WTC11 (cell line): ENCODE measurements at regions not wholly inside any gene's neighbourhood (a gene's known extent, or its start where the extent isn't known, plus 50 kb on each side); places are given as distances from the start of the nearest gene placed in this dataset.

Experiments used
- CTCF ChIP-seq: fragments of 200-600 bp; IDR thresholded peaks from 2 replicates; pipeline ENCODE4 v1.8.0; 2022; ENCODE audit warnings: antibody characterized with exemption
- ELF4 ChIP-seq: sonication (generic); formaldehyde crosslinking; IDR thresholded peaks from 2 replicates; pipeline ENCODE4 v1.8.1; 2022; ENCODE audit warnings: low read depth, mild to moderate bottlenecking, moderate library complexity, missing genetic modification reagents
- ESRRA ChIP-seq: sonication (generic); formaldehyde crosslinking; IDR thresholded peaks from 2 replicates; pipeline ENCODE4 v1.8.1; 2022; ENCODE audit warnings: mild to moderate bottlenecking, missing genetic modification reagents, borderline replicate concordance
- GRHL2 ChIP-seq: fragments of 250-450 bp; sonication (Bioruptor Pico); IDR thresholded peaks from 2 replicates; pipeline ENCODE4 v1.8.0; 2022; ENCODE audit warnings: mild to moderate bottlenecking, moderate library complexity; ENCODE audit not compliant: insufficient replicate concordance, severe bottlenecking
- JUN ChIP-seq: sonication (generic); formaldehyde crosslinking; IDR thresholded peaks from 2 replicates; pipeline ENCODE4 v1.8.0; 2023; ENCODE audit warnings: mild to moderate bottlenecking, missing genetic modification reagents
- ZNF671 ChIP-seq: fragments of 250-450 bp; sonication (Bioruptor Pico); IDR thresholded peaks from 2 replicates; pipeline ENCODE4 v1.8.0; 2021; ENCODE audit warnings: mild to moderate bottlenecking
- TF ChIP-seq, protein P1 (sequence below): sonication (generic); formaldehyde crosslinking; IDR thresholded peaks from 2 replicates; pipeline ENCODE4 v1.8.0; 2022; ENCODE audit warnings: missing genetic modification reagents
- TF ChIP-seq, protein P2 (sequence below): sonication (generic); formaldehyde crosslinking; IDR thresholded peaks from 2 replicates; pipeline ENCODE4 v1.8.1; 2023; ENCODE audit warnings: mild to moderate bottlenecking, missing genetic modification reagents, moderate library complexity
- TF ChIP-seq, protein P3 (sequence below): sonication (generic); formaldehyde crosslinking; conservative IDR thresholded peaks from 2 replicates; pipeline ENCODE4 v1.8.1; 2023; ENCODE audit warnings: mild to moderate bottlenecking, low read depth, missing genetic modification reagents, moderate library complexity

DNA sequence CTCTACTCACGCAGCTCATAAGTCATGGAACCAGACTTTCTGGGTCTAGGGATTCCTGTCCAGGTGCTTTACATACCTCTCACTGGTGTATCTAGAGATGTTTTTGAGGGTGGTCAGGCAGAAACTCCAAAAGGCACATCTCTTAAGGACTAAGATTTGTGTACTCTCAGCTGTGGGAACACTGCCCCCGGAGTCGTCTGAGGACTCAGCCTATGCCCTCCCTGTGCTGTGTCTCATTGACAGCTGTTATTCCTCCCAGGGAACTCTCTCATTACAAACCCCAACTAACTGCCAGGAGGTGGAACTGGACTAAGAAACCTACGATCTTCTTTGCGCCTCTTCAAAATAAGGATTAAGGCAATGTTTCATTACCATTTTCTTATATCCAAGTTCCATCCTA is 293.9 kb upstream of the DLGAP1 start:
- no peak for TF ChIP-seq CTCF
- TF ChIP-seq, protein P1, sequence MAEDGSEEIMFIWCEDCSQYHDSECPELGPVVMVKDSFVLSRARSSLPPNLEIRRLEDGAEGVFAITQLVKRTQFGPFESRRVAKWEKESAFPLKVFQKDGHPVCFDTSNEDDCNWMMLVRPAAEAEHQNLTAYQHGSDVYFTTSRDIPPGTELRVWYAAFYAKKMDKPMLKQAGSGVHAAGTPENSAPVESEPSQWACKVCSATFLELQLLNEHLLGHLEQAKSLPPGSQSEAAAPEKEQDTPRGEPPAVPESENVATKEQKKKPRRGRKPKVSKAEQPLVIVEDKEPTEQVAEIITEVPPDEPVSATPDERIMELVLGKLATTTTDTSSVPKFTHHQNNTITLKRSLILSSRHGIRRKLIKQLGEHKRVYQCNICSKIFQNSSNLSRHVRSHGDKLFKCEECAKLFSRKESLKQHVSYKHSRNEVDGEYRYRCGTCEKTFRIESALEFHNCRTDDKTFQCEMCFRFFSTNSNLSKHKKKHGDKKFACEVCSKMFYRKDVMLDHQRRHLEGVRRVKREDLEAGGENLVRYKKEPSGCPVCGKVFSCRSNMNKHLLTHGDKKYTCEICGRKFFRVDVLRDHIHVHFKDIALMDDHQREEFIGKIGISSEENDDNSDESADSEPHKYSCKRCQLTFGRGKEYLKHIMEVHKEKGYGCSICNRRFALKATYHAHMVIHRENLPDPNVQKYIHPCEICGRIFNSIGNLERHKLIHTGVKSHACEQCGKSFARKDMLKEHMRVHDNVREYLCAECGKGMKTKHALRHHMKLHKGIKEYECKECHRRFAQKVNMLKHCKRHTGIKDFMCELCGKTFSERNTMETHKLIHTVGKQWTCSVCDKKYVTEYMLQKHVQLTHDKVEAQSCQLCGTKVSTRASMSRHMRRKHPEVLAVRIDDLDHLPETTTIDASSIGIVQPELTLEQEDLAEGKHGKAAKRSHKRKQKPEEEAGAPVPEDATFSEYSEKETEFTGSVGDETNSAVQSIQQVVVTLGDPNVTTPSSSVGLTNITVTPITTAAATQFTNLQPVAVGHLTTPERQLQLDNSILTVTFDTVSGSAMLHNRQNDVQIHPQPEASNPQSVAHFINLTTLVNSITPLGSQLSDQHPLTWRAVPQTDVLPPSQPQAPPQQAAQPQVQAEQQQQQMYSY = no peak
- no peak for TF ChIP-seq ZNF671 (CRISPR knock-in tag)
- no peak for TF ChIP-seq ESRRA (CRISPR knock-in tag)
- TF ChIP-seq, protein P2, sequence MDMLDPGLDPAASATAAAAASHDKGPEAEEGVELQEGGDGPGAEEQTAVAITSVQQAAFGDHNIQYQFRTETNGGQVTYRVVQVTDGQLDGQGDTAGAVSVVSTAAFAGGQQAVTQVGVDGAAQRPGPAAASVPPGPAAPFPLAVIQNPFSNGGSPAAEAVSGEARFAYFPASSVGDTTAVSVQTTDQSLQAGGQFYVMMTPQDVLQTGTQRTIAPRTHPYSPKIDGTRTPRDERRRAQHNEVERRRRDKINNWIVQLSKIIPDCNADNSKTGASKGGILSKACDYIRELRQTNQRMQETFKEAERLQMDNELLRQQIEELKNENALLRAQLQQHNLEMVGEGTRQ (CRISPR knock-in tag) = no peak
- TF ChIP-seq ELF4 (CRISPR knock-in tag) = no peak
- no peak for TF ChIP-seq JUN (CRISPR knock-in tag)
- TF ChIP-seq, protein P3, sequence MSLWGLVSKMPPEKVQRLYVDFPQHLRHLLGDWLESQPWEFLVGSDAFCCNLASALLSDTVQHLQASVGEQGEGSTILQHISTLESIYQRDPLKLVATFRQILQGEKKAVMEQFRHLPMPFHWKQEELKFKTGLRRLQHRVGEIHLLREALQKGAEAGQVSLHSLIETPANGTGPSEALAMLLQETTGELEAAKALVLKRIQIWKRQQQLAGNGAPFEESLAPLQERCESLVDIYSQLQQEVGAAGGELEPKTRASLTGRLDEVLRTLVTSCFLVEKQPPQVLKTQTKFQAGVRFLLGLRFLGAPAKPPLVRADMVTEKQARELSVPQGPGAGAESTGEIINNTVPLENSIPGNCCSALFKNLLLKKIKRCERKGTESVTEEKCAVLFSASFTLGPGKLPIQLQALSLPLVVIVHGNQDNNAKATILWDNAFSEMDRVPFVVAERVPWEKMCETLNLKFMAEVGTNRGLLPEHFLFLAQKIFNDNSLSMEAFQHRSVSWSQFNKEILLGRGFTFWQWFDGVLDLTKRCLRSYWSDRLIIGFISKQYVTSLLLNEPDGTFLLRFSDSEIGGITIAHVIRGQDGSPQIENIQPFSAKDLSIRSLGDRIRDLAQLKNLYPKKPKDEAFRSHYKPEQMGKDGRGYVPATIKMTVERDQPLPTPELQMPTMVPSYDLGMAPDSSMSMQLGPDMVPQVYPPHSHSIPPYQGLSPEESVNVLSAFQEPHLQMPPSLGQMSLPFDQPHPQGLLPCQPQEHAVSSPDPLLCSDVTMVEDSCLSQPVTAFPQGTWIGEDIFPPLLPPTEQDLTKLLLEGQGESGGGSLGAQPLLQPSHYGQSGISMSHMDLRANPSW (CRISPR knock-in tag) = no peak
- no peak for TF ChIP-seq GRHL2 (CRISPR knock-in tag)
